Mesenchymal stem cell (in vitro differentiated cells and primary cell): ENCODE measurements at regions not wholly inside any gene's neighbourhood (a gene's known extent, or its start where the extent isn't known, plus 50 kb on each side); places are given as distances from the start of the nearest gene placed in this dataset.
A peak's percentile ranks its signal among the peaks of the same experiment; 100 is the strongest.

ENCODE experiments used
- DNase-seq: peaks from one replicate; pipeline ENCODE4 v3.0.0-alpha.2; 2013
- H2AFZ ChIP-seq: one replicate; pipeline ENCODE4 v1.6.1; 2013; ENCODE audit warnings: low read depth, mild to moderate bottlenecking, control low read depth, inconsistent platforms, low read length, moderate library complexity
- H2AK5ac ChIP-seq: 2 replicates; pipeline ENCODE4 v1.6.1; 2013; ENCODE audit warnings: low read length, moderate library complexity, mild to moderate bottlenecking, inconsistent platforms; ENCODE audit not compliant: severe bottlenecking
- H2BK120ac ChIP-seq: one replicate; pipeline ENCODE4 v1.6.1; 2013; ENCODE audit warnings: low read depth, mild to moderate bottlenecking, inconsistent platforms, low read length, moderate library complexity
- H2BK12ac ChIP-seq, 2 experiments: one replicate each; pipeline ENCODE4 v1.6.1; 2013; ENCODE audit warnings: inconsistent platforms in 2 of 2, low read length in 2 of 2, mild to moderate bottlenecking in 2 of 2, moderate library complexity in 2 of 2, control low read depth in 1 of 2
- H2BK15ac ChIP-seq: one replicate; pipeline ENCODE4 v1.6.1; 2013; ENCODE audit warnings: mild to moderate bottlenecking, low read depth, inconsistent platforms; ENCODE audit not compliant: poor library complexity, severe bottlenecking
- H2BK5ac ChIP-seq: 2 replicates; pipeline ENCODE4 v1.6.1; 2013; ENCODE audit warnings: low read depth, mild to moderate bottlenecking, low read length, control low read depth, inconsistent platforms; ENCODE audit not compliant: poor library complexity, severe bottlenecking
- H3K14ac ChIP-seq, 2 experiments: one replicate each; pipeline ENCODE4 v1.6.1; 2013; ENCODE audit warnings: inconsistent platforms in 2 of 2, low read length in 2 of 2, control low read depth in 1 of 2, mild to moderate bottlenecking in 1 of 2, moderate library complexity in 1 of 2
- H3K18ac ChIP-seq, 2 experiments: one replicate each; pipeline ENCODE4 v1.6.1; 2013; ENCODE audit warnings: inconsistent platforms in 2 of 2, low read length in 2 of 2, control low read depth in 1 of 2, low read depth in 1 of 2, mild to moderate bottlenecking in 1 of 2
- H3K23ac ChIP-seq, 2 experiments: one replicate each; pipeline ENCODE4 v1.6.1; 2013; ENCODE audit warnings: inconsistent platforms in 2 of 2, low read length in 2 of 2, mild to moderate bottlenecking in 2 of 2, moderate library complexity in 2 of 2, control low read depth in 1 of 2
- H3K27ac ChIP-seq: 2 replicates; pipeline ENCODE4 v1.5.1; 2013; ENCODE audit warnings: mild to moderate bottlenecking, moderate library complexity, low read length, control low read depth, inconsistent platforms; ENCODE audit not compliant: poor library complexity, severe bottlenecking
- H3K27me3 ChIP-seq, 2 experiments: 2 replicates each; pipeline versions ENCODE4 v1.6.1 to v1.7.0; 2013; ENCODE audit warnings: low read length in 2 of 2, mild to moderate bottlenecking in 2 of 2, moderate library complexity in 2 of 2, control low read depth in 1 of 2, inconsistent platforms in 1 of 2; ENCODE audit not compliant: control insufficient read depth in 1 of 2, insufficient read depth in 1 of 2
- H3K36me3 ChIP-seq, 2 experiments: 2 replicates each; pipeline versions ENCODE4 v1.6.1 to v1.7.0; 2013; ENCODE audit warnings: low read length in 2 of 2, control low read depth in 1 of 2, inconsistent platforms in 1 of 2, low read depth in 1 of 2, mild to moderate bottlenecking in 1 of 2; ENCODE audit not compliant: insufficient read depth in 2 of 2, control insufficient read depth in 1 of 2
- H3K4ac ChIP-seq, 2 experiments: one replicate each; pipeline ENCODE4 v1.6.1; 2013; ENCODE audit warnings: inconsistent platforms in 2 of 2, low read length in 2 of 2, mild to moderate bottlenecking in 2 of 2, moderate library complexity in 2 of 2, control low read depth in 1 of 2, low read depth in 1 of 2
- H3K4me1 ChIP-seq: 2 replicates; pipeline ENCODE4 v1.6.1; 2013; ENCODE audit warnings: low read depth, low read length, control low read depth; ENCODE audit not compliant: control insufficient read depth, insufficient read depth
- H3K4me2 ChIP-seq: 2 replicates; pipeline ENCODE4 v1.6.1; 2013; ENCODE audit warnings: low read length, mild to moderate bottlenecking, inconsistent platforms; ENCODE audit not compliant: poor library complexity, severe bottlenecking
- H3K4me3 ChIP-seq, 2 experiments: 2 replicates each; pipeline versions ENCODE4 v1.5.1 to v1.7.0; 2013; ENCODE audit warnings: low read length in 2 of 2, mild to moderate bottlenecking in 2 of 2, control low read depth in 1 of 2, low read depth in 1 of 2; ENCODE audit not compliant: insufficient read depth in 1 of 2
- H3K79me1 ChIP-seq: replicated peaks from 2 replicates; pipeline ENCODE4 v1.6.1; 2013; ENCODE audit warnings: mild to moderate bottlenecking, control low read depth, low read length, inconsistent platforms; ENCODE audit not compliant: poor library complexity, severe bottlenecking
- H3K9ac ChIP-seq: 2 replicates; pipeline ENCODE4 v1.7.0; 2013; ENCODE audit warnings: mild to moderate bottlenecking, low read length, moderate library complexity
- H3K9me3 ChIP-seq: 2 replicates; pipeline ENCODE4 v1.7.0; 2013; ENCODE audit warnings: mild to moderate bottlenecking, low read length; ENCODE audit not compliant: control insufficient read depth
- H4K8ac ChIP-seq: one replicate; pipeline ENCODE4 v1.6.1; 2013; ENCODE audit warnings: inconsistent platforms, mild to moderate bottlenecking, low read length, moderate library complexity
- H4K91ac ChIP-seq: one replicate; pipeline ENCODE4 v1.6.1; 2013; ENCODE audit warnings: mild to moderate bottlenecking, low read length, inconsistent platforms
- WGBS: methylation state at CpG from one replicate; pipeline ENCODE4 v1.1.7; 2013; ENCODE audit warnings: mixed read lengths; 5-methylcytosine and 5-hydroxymethylcytosine counted together

DNA sequence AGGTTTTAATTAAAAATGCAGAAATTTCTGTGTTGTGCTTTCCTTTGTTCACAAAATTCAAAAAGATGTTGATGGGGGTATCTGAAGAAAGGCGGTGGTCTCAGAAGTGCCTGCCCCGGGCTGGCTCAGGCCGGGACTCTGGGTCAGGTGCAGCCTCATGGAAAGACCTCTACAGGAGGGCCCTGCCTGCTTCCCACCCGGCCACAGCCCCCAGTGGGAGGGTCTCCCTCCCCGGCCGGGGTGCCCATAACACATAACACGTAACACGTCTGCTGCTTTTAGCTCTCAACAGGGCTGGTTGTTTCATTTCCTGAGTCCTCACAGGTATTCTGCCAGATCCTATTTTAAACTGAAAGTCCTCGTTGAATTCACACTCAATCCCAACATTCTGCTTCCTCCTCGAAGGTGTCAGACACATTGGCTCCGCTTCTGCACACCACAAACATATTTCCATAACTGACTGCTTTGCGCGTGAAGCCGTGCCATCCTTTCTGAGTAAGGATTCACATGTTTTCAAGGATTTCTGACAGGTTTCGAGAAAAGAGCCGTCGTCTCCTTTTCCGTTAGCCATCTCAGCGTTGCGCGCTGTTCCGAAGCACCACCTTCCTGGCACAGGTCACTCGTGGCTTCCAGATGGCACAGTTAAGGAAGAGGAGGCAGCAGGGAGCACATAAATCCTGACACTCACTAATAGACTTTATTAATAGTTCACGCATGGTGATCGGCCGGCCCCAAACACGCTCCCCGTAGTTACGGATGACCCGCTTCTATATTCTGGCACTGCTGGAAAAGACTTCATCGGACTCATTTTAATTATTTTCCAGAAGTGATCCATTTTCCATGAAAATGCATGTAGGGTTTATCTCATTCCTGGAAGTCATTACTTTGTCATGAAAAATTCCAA, 569.3 kb downstream of the BRD1 start:
- Histone ChIP-seq H3K23ac (no peak overlapping the region), H3K36me3 (no peaks in the 10 kb centered on the region), H3K9ac (no peak overlapping the region), H3K18ac (no peak overlapping the region), H4K91ac (no peak overlapping the region), H3K27me3 (no peaks in the 10 kb centered on the region), H3K4me3 (no peak overlapping the region), H3K27ac (no peak overlapping the region), H2BK15ac (no peak overlapping the region), H2AK5ac (no peak overlapping the region), H4K8ac (no peak overlapping the region), H2AFZ (no peak overlapping the region), H3K4me1 (no peaks in the 10 kb centered on the region), H3K4ac (no peak overlapping the region), H2BK12ac (no peak overlapping the region), H2BK5ac (peak overlapping the region; percentile 59), H3K4me2 (no peak overlapping the region), H2BK120ac (no peak overlapping the region), H3K14ac (no peak overlapping the region), H3K79me1 (no peaks in the 10 kb centered on the region), H3K9me3 (no peaks in the 10 kb centered on the region)
- DNase-seq, result no peak
- 83% methylated on average over 31 of the region's 31 CpGs for WGBS

GRCh38 chr22:49257551-49257961, 570.1 kb downstream of the BRD1 start:
- Histone ChIP-seq H2BK15ac (no peak overlapping the region), H3K18ac (no peak overlapping the region), H4K8ac (no peak overlapping the region), H3K79me1 (no peaks in the 10 kb centered on the region), H3K4me1 (no peaks in the 10 kb centered on the region), H3K9me3 (no peaks in the 10 kb centered on the region), H3K27ac (no peak overlapping the region), H3K4me3 (no peak overlapping the region), H3K14ac (no peak overlapping the region), H3K4me2 (no peak overlapping the region), H2AK5ac (no peak overlapping the region), H3K27me3 (no peaks in the 10 kb centered on the region), H2BK12ac (no peak overlapping the region), H4K91ac (peak overlapping the region; percentile 35), H2BK120ac (no peak overlapping the region), H3K9ac (no peak overlapping the region), H2BK5ac (no peak overlapping the region), H3K23ac (no peak overlapping the region), H3K4ac (no peak overlapping the region), H3K36me3 (no peaks in the 10 kb centered on the region), H2AFZ (no peak overlapping the region)
- DNase-seq, result no peak
- WGBS, result 80% methylated on average over 13 of the region's 13 CpGs

DNA sequence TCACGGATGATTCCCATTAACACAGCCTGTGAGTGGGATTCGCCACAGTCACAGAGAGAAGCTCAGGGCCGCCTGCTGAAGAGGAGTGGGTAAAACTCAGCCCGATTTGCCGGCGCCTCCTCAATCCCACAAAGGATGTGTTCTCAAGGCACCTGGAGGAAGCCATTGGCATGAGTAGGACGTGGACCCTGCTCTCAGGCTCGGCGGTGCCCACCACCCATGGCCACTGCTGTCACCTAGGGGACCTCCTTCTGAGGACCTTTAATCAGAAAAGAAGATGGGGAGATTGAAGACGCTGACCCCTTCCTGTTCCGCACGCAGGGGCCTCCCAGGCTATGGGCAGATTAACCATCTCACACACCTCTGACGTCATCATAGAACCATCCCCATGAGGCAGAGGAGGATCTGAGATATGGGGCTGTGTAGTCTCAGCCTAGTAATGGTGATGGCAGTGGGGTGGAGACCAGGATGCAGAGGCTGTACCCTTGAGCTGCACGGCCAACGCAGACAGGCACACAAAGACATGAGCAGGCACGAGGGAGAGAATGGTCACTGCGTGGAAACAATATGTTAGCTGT, 571.8 kb downstream of the BRD1 start:
- H3K79me1 ChIP-seq, result no peaks in the 10 kb centered on the region
- no peak overlapping the region for H2AFZ ChIP-seq
- H2BK12ac ChIP-seq, result no peak overlapping the region
- H3K18ac ChIP-seq, result no peak overlapping the region
- H2AK5ac ChIP-seq, result no peak overlapping the region
- H2BK5ac ChIP-seq, result no peak overlapping the region
- no peak overlapping the region for H4K8ac ChIP-seq
- H3K36me3 ChIP-seq, result no peaks in the 10 kb centered on the region
- H3K4me2 ChIP-seq, result no peak overlapping the region
- H3K4me1 ChIP-seq, result no peaks in the 10 kb centered on the region
- H3K27ac ChIP-seq, result no peak overlapping the region
- no peak overlapping the region for H2BK15ac ChIP-seq
- H3K9ac ChIP-seq, result no peak overlapping the region
- H4K91ac ChIP-seq, result no peak overlapping the region
- H3K27me3 ChIP-seq, result no peaks in the 10 kb centered on the region
- WGBS, result 69% methylated on average over 15 of the region's 17 CpGs
- H2BK120ac ChIP-seq, result no peak overlapping the region
- H3K23ac ChIP-seq, result no peak overlapping the region
- no peak for DNase-seq
- H3K14ac ChIP-seq, result no peak overlapping the region
- peaks cover 6% of the 10 kb centered on the region for H3K9me3 ChIP-seq
- no peak overlapping the region for H3K4ac ChIP-seq
- H3K4me3 ChIP-seq, result no peak overlapping the region

DNA sequence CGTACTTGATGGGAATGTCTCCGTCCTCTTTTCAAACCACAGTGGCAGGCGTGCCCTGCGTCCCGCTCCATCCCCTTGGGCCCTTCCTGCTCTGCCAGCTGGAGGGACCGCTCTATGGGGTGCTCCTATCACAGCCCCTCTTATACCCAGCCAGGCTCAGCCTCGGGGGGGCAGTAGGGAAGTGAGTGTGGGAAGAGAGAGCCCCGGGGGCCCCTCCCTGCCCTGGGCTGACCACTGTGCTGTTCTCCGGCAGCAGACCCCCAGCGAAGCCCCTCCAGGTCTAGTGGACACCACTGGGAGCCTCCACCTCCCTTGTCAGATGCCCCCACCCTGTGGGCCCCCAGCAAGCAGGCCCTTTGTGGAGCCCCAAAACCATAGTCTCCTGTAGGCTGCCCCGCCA, 572.5 kb downstream of the BRD1 start:
- H3K9ac ChIP-seq, result no peak overlapping the region
- H3K4me1 ChIP-seq, result no peaks in the 10 kb centered on the region
- no peak overlapping the region for H4K91ac ChIP-seq
- peaks cover 6% of the 10 kb centered on the region for H3K9me3 ChIP-seq
- H3K36me3 ChIP-seq, result no peaks in the 10 kb centered on the region
- no peak overlapping the region for H3K4me3 ChIP-seq
- H3K4ac ChIP-seq, result no peak overlapping the region
- no peak overlapping the region for H3K27ac ChIP-seq
- no peaks in the 10 kb centered on the region for H3K27me3 ChIP-seq
- H3K18ac ChIP-seq, result no peak overlapping the region
- H2BK120ac ChIP-seq, result no peak overlapping the region
- no peak for DNase-seq
- no peak overlapping the region for H3K23ac ChIP-seq
- no peaks in the 10 kb centered on the region for H3K79me1 ChIP-seq
- H2AFZ ChIP-seq, result no peak overlapping the region
- no peak overlapping the region for H2BK15ac ChIP-seq
- no peak overlapping the region for H4K8ac ChIP-seq
- H3K14ac ChIP-seq, result no peak overlapping the region
- no peak overlapping the region for H3K4me2 ChIP-seq
- H2BK5ac ChIP-seq, result no peak overlapping the region
- no peak overlapping the region for H2AK5ac ChIP-seq
- 84% methylated on average over 8 of the region's 11 CpGs for WGBS
- no peak overlapping the region for H2BK12ac ChIP-seq
